ENCODE measurements at regions not wholly inside any gene's neighbourhood (a gene's known extent, or its start where the extent isn't known, plus 50 kb on each side); places are given as distances from the start of the nearest gene placed in this dataset.

- intact Hi-C loops (cut with DNase I; ENCODE audit: low total_unique reads), result no loop called here
- no peaks in the 10 kb centered on the region for H3K27me3 ChIP-seq
These were observed 424.9 kb upstream of the DPP6 start for GRCh38 chr7:153627323-153627722.

GRCh38 chr7:153628406-153628805, 423.8 kb upstream of the DPP6 start:
- no peaks in the 10 kb centered on the region for H3K27me3 ChIP-seq
- H3K4me3 ChIP-seq, result no peak overlapping the region
- H3K36me3 ChIP-seq, result no peaks in the 10 kb centered on the region
- TF ChIP-seq POLR2AphosphoS5 (IDR thresholded peaks at IDR 0.05), result no peak
- TF ChIP-seq EP300 (IDR thresholded peaks at IDR 0.05), result no peak
- H3K4me1 ChIP-seq, result no peaks in the 10 kb centered on the region
- no peak overlapping the region for H3K27ac ChIP-seq
- DNase-seq, result no peak
- intact Hi-C loops (cut with DNase I; ENCODE audit: low total_unique reads), result no loop called here
- H3K9me3 ChIP-seq, result no peaks in the 10 kb centered on the region
- WGBS, 5 donors, result 60 to 86% (median 75%) methylated on average over 6 of the region's 6 CpGs

More at GRCh38 chr7:153627323-153627722, 424.9 kb upstream of the DPP6 start:
- DNase-seq, result no peak
- H3K36me3 ChIP-seq, result no peaks in the 10 kb centered on the region
- H3K9me3 ChIP-seq, result peaks cover 0 to 5% (median 0%) of the 10 kb centered on the region in 4 donors
- TF ChIP-seq POLR2A (IDR thresholded peaks at IDR 0.05) (no peak), CTCF (IDR thresholded peaks at IDR 0.05) (no peak), POLR2AphosphoS5 (IDR thresholded peaks at IDR 0.05) (no peak), EP300 (IDR thresholded peaks at IDR 0.05) (no peak)
- no peak overlapping the region for H3K4me3 ChIP-seq
- no peaks in the 10 kb centered on the region for H3K4me1 ChIP-seq
- H3K27ac ChIP-seq, result no peak overlapping the region

- Histone ChIP-seq H3K27me3 (no peaks in the 10 kb centered on the region), H3K27ac (no peak overlapping the region), H3K9me3 (no peaks in the 10 kb centered on the region), H3K4me3 (no peak overlapping the region), H3K36me3 (no peaks in the 10 kb centered on the region), H3K4me1 (no peaks in the 10 kb centered on the region)
- TF ChIP-seq POLR2A (IDR thresholded peaks at IDR 0.05) (no peak), CTCF (IDR thresholded peaks at IDR 0.05) (no peak), POLR2AphosphoS5 (IDR thresholded peaks at IDR 0.05) (no peak), EP300 (IDR thresholded peaks at IDR 0.05) (no peak)
- 69 to 85% (median 74%) methylated on average over 1 of the region's 1 CpG; no CpG with 5 or more reads in 1 of the 5 donors for WGBS, 5 donors
- intact Hi-C loops (cut with DNase I; ENCODE audit: low total_unique reads), result no loop called here
- no peak for DNase-seq
These were observed 423.4 kb upstream of the DPP6 start for GRCh38 chr7:153628825-153629224.

- no peak for DNase-seq
- H3K9me3 ChIP-seq, result peaks cover 0 to 32% (median 15%) of the 10 kb centered on the region in 4 donors
- intact Hi-C loops (cut with DNase I; ENCODE audit: low total_unique reads), result no loop called here
- WGBS, 5 donors, result 88 to 91% (median 89%) methylated on average over 10 of the region's 10 CpGs
- no peak overlapping the region for H3K4me3 ChIP-seq
- H3K27ac ChIP-seq, result no peak overlapping the region
- TF ChIP-seq POLR2AphosphoS5 (IDR thresholded peaks at IDR 0.05) (no peak), POLR2A (IDR thresholded peaks at IDR 0.05) (no peak), EP300 (IDR thresholded peaks at IDR 0.05) (no peak), CTCF (IDR thresholded peaks at IDR 0.05) (no peak)
- no peaks in the 10 kb centered on the region for H3K27me3 ChIP-seq
- no peaks in the 10 kb centered on the region for H3K36me3 ChIP-seq
- no peaks in the 10 kb centered on the region for H3K4me1 ChIP-seq
These were observed 413.3 kb upstream of the DPP6 start for GRCh38 chr7:153638821-153639435.

GRCh38 chr7:153640586-153640985, 411.6 kb upstream of the DPP6 start:
- H3K27me3 ChIP-seq, result no peaks in the 10 kb centered on the region
- intact Hi-C loops (cut with DNase I; ENCODE audit: low total_unique reads), result no loop called here
- TF ChIP-seq CTCF (IDR thresholded peaks at IDR 0.05) (no peak), EP300 (IDR thresholded peaks at IDR 0.05) (no peak), POLR2A (IDR thresholded peaks at IDR 0.05) (no peak), POLR2AphosphoS5 (IDR thresholded peaks at IDR 0.05) (no peak)
- H3K4me1 ChIP-seq, result no peaks in the 10 kb centered on the region
- no peak for DNase-seq
- H3K36me3 ChIP-seq, result no peaks in the 10 kb centered on the region
- H3K27ac ChIP-seq, result no peak overlapping the region
- 74 to 89% (median 76%) methylated on average over 2 of the region's 2 CpGs for WGBS, 5 donors
- peaks cover 3 to 37% (median 20%) of the 10 kb centered on the region in 4 donors for H3K9me3 ChIP-seq
- H3K4me3 ChIP-seq, result no peak overlapping the region
